GM23338 (cell line): ENCODE measurements at regions not wholly inside any gene's neighbourhood (a gene's known extent, or its start where the extent isn't known, plus 50 kb on each side); places are given as distances from the start of the nearest gene placed in this dataset.

ENCODE experiments used
- ATAC-seq: fragments of 200-7000 bp; cut with Tn5 transposase; 3 replicates; pipeline ENCODE4 v1.9.1; 2020
- DNase-seq: peaks from one replicate; pipeline ENCODE4 v3.0.0-alpha.2; 2015; ENCODE audit warnings: low spot score
- H2AFZ ChIP-seq: fragments of 200-600 bp; sonication (generic); 2 replicates; pipeline ENCODE4 v1.8.0; 2016; ENCODE audit warnings: antibody characterized with exemption, mild to moderate bottlenecking, moderate library complexity
- H3F3A ChIP-seq: fragments of 200-600 bp; sonication (generic); replicated peaks from 2 replicates; pipeline ENCODE4 v1.8.0; 2017; ENCODE audit warnings: antibody characterized with exemption, mixed run types, low read depth
- H3K27ac ChIP-seq: fragments of 200-600 bp; sonication (generic); 2 replicates; pipeline ENCODE4 v1.6.1; 2016; ENCODE audit warnings: low read depth
- H3K27me3 ChIP-seq: fragments of 200-600 bp; sonication (generic); 2 replicates; pipeline ENCODE4 v1.8.0; 2016; ENCODE audit warnings: mild to moderate bottlenecking, mixed run types, moderate library complexity; ENCODE audit not compliant: insufficient read depth
- H3K36me3 ChIP-seq: fragments of 200-600 bp; sonication (generic); 2 replicates; pipeline ENCODE4 v1.8.0; 2016; ENCODE audit warnings: mild to moderate bottlenecking; ENCODE audit not compliant: insufficient read depth
- H3K4me1 ChIP-seq: fragments of 200-600 bp; sonication (generic); 2 replicates; pipeline ENCODE4 v1.8.0; 2016; ENCODE audit warnings: mild to moderate bottlenecking, moderate library complexity; ENCODE audit not compliant: insufficient read depth
- H3K4me2 ChIP-seq: fragments of 200-600 bp; sonication (generic); 2 replicates; pipeline ENCODE4 v1.7.1; 2017; ENCODE audit warnings: mixed run types
- H3K4me3 ChIP-seq: fragments of 200-600 bp; sonication (generic); 2 replicates; pipeline ENCODE4 v1.6.1; 2016; ENCODE audit warnings: mixed run types
- H3K79me2 ChIP-seq: fragments of 200-600 bp; sonication (generic); replicated peaks from 2 replicates; pipeline ENCODE4 v1.8.0; 2017; ENCODE audit warnings: mild to moderate bottlenecking; ENCODE audit not compliant: insufficient read depth
- H3K9me2 ChIP-seq: fragments of 200-600 bp; sonication (generic); 2 replicates; pipeline ENCODE4 v1.8.0; 2017; ENCODE audit not compliant: insufficient read depth
- H4K20me1 ChIP-seq: fragments of 200-600 bp; sonication (generic); replicated peaks from 2 replicates; pipeline ENCODE4 v1.8.0; 2017; ENCODE audit warnings: mild to moderate bottlenecking; ENCODE audit not compliant: insufficient read depth
- H3K27ac Mint-ChIP-seq: 2 replicates; pipeline ENCODE4 v1.8.0; 2020; ENCODE audit warnings: inconsistent platforms, mild to moderate bottlenecking, moderate library complexity, mixed read lengths
- H3K27me3 Mint-ChIP-seq: 3 replicates; pipeline ENCODE4 v1.8.0; 2022; ENCODE audit warnings: low read depth, mild to moderate bottlenecking, moderate library complexity, mixed read lengths, inconsistent platforms; ENCODE audit not compliant: insufficient read depth, poor library complexity
- H3K36me3 Mint-ChIP-seq: 3 replicates; pipeline ENCODE4 v1.8.0; 2021; ENCODE audit warnings: low read depth, mild to moderate bottlenecking, inconsistent platforms, moderate library complexity, mixed read lengths
- H3K4me1 Mint-ChIP-seq: 3 replicates; pipeline ENCODE4 v1.8.0; 2020; ENCODE audit warnings: mild to moderate bottlenecking, inconsistent platforms, mixed read lengths
- H3K4me3 Mint-ChIP-seq: 3 replicates; pipeline ENCODE4 v1.8.0; 2021; ENCODE audit warnings: moderate library complexity, mild to moderate bottlenecking, inconsistent platforms, mixed read lengths
- H3K9me3 Mint-ChIP-seq: 3 replicates; pipeline ENCODE4 v1.8.0; 2020; ENCODE audit warnings: moderate library complexity, mild to moderate bottlenecking, inconsistent platforms, mixed read lengths
- CREB1 ChIP-seq: fragments of 250-450 bp; sonication (Bioruptor Pico); IDR thresholded peaks from 2 replicates; pipeline ENCODE4 v1.5.0; 2020; ENCODE audit warnings: low read depth, mild to moderate bottlenecking, moderate library complexity
- EZH2 ChIP-seq: fragments of 200-600 bp; sonication (generic); IDR thresholded peaks from one replicate; pipeline ENCODE4 v1.8.0; 2017; ENCODE audit warnings: antibody characterized with exemption, mild to moderate bottlenecking, low read depth; ENCODE audit not compliant: unreplicated experiment
- EZH2phosphoT487 ChIP-seq: fragments of 200-600 bp; sonication (generic); IDR thresholded peaks from one replicate; pipeline ENCODE4 v1.8.1; 2018; ENCODE audit warnings: antibody characterized with exemption; ENCODE audit not compliant: unreplicated experiment
- JUNB ChIP-seq: IDR thresholded peaks from one replicate; pipeline ENCODE4 v1.6.1; 2016; ENCODE audit warnings: antibody characterized with exemption; ENCODE audit not compliant: unreplicated experiment
- NANOG ChIP-seq: IDR thresholded peaks from 2 replicates; pipeline ENCODE4 v1.6.1; 2016; ENCODE audit warnings: antibody characterized with exemption, borderline replicate concordance
- POLR2AphosphoS5 ChIP-seq: IDR thresholded peaks from 2 replicates; pipeline ENCODE4 v1.6.1; 2016; ENCODE audit warnings: antibody characterized with exemption, low read depth
- STAT1 ChIP-seq: IDR thresholded peaks from one replicate; pipeline ENCODE4 v1.6.1; 2016; ENCODE audit warnings: antibody characterized with exemption; ENCODE audit not compliant: unreplicated experiment
- ZNF114 ChIP-seq: fragments of 250-450 bp; sonication (Bioruptor Pico); IDR thresholded peaks from 2 replicates; pipeline ENCODE4 v1.5.0; 2020; ENCODE audit warnings: mild to moderate bottlenecking, moderate library complexity
- ZNF331 ChIP-seq: fragments of 250-450 bp; sonication (Bioruptor Pico); IDR thresholded peaks from 2 replicates; pipeline ENCODE4 v1.5.0; 2020; ENCODE audit warnings: low read depth, mild to moderate bottlenecking, moderate library complexity
- TF ChIP-seq, protein P1 (sequence below), 2 experiments: fragments of 200-600 bp in 1 of 2; sonication (generic) in 1 of 2; conservative IDR thresholded peaks; 2 replicates each; pipeline versions ENCODE4 v1.5.1 to v1.6.1; 2016 to 2017; ENCODE audit warnings: antibody characterized with exemption in 2 of 2, low read depth in 2 of 2, mild to moderate bottlenecking in 2 of 2, moderate library complexity in 1 of 2
- TF ChIP-seq, protein P2 (sequence below): fragments of 250-450 bp; sonication (Bioruptor Pico); IDR thresholded peaks from 2 replicates; pipeline ENCODE4 v1.5.0; 2020; ENCODE audit warnings: mild to moderate bottlenecking, moderate library complexity
- TF ChIP-seq, protein P3 (sequence below): IDR thresholded peaks from one replicate; pipeline ENCODE4 v1.6.1; 2018; ENCODE audit warnings: antibody characterized with exemption; ENCODE audit not compliant: unreplicated experiment
- TF ChIP-seq, protein P4 (sequence below): IDR thresholded peaks from 2 replicates; pipeline ENCODE4 v1.6.1; 2016; ENCODE audit warnings: antibody characterized with exemption

DNA sequence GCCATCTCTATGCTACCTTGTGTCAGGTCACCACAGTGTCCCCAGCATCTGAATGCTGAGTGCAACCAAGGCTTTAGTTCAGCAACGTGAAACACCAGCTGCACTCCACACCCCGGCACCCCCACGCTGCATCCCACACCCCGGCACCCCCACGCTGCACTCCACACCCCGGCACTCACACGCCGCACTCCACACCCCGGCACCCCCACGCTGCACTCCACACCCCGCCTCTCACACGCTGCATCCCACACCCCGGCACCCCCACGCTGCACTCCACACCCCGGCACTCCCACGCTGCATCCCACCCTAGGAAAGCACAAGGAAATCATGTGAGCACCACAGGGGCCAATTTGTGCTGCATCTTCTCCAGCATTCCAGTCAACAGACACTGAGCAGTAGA lies 199.8 kb upstream of the FRG1 start:
- no peaks in the 10 kb centered on the region for H3F3A ChIP-seq
- H3K4me1 ChIP-seq: no peaks in the 10 kb centered on the region
- no peak for DNase-seq
- Mint-ChIP-seq H3K4me1 (no peaks in the 10 kb centered on the region; the same call in 2 of the 3 replicates), H3K4me3 (no peak overlapping the region), H3K36me3 (peaks cover 7% of the 10 kb centered on the region; the same call in 2 of the 3 replicates), H3K9me3 (peaks cover 76% of the 10 kb centered on the region), H3K27me3 (no peaks in the 10 kb centered on the region), H3K27ac (no peak overlapping the region)
- H3K4me3 ChIP-seq: no peak overlapping the region
- no peaks in the 10 kb centered on the region for H3K79me2 ChIP-seq
- TF ChIP-seq, protein P1, sequence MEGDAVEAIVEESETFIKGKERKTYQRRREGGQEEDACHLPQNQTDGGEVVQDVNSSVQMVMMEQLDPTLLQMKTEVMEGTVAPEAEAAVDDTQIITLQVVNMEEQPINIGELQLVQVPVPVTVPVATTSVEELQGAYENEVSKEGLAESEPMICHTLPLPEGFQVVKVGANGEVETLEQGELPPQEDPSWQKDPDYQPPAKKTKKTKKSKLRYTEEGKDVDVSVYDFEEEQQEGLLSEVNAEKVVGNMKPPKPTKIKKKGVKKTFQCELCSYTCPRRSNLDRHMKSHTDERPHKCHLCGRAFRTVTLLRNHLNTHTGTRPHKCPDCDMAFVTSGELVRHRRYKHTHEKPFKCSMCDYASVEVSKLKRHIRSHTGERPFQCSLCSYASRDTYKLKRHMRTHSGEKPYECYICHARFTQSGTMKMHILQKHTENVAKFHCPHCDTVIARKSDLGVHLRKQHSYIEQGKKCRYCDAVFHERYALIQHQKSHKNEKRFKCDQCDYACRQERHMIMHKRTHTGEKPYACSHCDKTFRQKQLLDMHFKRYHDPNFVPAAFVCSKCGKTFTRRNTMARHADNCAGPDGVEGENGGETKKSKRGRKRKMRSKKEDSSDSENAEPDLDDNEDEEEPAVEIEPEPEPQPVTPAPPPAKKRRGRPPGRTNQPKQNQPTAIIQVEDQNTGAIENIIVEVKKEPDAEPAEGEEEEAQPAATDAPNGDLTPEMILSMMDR (conservative IDR thresholded peaks at IDR 0.05; ENCODE audit: low read depth in 2 of 2): no peak
- TF ChIP-seq, protein P2, sequence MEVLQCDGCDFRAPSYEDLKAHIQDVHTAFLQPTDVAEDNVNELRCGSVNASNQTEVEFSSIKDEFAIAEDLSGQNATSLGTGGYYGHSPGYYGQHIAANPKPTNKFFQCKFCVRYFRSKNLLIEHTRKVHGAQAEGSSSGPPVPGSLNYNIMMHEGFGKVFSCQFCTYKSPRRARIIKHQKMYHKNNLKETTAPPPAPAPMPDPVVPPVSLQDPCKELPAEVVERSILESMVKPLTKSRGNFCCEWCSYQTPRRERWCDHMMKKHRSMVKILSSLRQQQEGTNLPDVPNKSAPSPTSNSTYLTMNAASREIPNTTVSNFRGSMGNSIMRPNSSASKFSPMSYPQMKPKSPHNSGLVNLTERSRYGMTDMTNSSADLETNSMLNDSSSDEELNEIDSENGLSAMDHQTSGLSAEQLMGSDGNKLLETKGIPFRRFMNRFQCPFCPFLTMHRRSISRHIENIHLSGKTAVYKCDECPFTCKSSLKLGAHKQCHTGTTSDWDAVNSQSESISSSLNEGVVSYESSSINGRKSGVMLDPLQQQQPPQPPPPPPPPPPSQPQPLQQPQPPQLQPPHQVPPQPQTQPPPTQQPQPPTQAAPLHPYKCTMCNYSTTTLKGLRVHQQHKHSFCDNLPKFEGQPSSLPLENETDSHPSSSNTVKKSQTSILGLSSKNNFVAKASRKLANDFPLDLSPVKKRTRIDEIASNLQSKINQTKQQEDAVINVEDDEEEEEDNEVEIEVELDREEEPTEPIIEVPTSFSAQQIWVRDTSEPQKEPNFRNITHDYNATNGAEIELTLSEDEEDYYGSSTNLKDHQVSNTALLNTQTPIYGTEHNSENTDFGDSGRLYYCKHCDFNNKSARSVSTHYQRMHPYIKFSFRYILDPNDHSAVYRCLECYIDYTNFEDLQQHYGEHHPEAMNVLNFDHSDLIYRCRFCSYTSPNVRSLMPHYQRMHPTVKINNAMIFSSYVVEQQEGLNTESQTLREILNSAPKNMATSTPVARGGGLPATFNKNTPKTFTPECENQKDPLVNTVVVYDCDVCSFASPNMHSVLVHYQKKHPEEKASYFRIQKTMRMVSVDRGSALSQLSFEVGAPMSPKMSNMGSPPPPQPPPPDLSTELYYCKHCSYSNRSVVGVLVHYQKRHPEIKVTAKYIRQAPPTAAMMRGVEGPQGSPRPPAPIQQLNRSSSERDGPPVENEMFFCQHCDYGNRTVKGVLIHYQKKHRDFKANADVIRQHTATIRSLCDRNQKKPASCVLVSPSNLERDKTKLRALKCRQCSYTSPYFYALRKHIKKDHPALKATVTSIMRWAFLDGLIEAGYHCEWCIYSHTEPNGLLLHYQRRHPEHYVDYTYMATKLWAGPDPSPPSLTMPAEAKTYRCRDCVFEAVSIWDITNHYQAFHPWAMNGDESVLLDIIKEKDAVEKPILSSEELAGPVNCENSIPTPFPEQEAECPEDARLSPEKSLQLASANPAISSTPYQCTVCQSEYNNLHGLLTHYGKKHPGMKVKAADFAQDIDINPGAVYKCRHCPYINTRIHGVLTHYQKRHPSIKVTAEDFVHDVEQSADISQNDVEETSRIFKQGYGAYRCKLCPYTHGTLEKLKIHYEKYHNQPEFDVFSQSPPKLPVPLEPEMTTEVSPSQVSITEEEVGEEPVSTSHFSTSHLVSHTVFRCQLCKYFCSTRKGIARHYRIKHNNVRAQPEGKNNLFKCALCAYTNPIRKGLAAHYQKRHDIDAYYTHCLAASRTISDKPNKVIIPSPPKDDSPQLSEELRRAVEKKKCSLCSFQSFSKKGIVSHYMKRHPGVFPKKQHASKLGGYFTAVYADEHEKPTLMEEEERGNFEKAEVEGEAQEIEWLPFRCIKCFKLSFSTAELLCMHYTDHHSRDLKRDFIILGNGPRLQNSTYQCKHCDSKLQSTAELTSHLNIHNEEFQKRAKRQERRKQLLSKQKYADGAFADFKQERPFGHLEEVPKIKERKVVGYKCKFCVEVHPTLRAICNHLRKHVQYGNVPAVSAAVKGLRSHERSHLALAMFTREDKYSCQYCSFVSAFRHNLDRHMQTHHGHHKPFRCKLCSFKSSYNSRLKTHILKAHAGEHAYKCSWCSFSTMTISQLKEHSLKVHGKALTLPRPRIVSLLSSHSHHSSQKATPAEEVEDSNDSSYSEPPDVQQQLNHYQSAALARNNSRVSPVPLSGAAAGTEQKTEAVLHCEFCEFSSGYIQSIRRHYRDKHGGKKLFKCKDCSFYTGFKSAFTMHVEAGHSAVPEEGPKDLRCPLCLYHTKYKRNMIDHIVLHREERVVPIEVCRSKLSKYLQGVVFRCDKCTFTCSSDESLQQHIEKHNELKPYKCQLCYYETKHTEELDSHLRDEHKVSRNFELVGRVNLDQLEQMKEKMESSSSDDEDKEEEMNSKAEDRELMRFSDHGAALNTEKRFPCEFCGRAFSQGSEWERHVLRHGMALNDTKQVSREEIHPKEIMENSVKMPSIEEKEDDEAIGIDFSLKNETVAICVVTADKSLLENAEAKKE (CRISPR knock-in tag): no peak
- no peak for TF ChIP-seq NANOG
- TF ChIP-seq JUNB: no peak
- TF ChIP-seq POLR2AphosphoS5: no peak
- TF ChIP-seq, protein P3, sequence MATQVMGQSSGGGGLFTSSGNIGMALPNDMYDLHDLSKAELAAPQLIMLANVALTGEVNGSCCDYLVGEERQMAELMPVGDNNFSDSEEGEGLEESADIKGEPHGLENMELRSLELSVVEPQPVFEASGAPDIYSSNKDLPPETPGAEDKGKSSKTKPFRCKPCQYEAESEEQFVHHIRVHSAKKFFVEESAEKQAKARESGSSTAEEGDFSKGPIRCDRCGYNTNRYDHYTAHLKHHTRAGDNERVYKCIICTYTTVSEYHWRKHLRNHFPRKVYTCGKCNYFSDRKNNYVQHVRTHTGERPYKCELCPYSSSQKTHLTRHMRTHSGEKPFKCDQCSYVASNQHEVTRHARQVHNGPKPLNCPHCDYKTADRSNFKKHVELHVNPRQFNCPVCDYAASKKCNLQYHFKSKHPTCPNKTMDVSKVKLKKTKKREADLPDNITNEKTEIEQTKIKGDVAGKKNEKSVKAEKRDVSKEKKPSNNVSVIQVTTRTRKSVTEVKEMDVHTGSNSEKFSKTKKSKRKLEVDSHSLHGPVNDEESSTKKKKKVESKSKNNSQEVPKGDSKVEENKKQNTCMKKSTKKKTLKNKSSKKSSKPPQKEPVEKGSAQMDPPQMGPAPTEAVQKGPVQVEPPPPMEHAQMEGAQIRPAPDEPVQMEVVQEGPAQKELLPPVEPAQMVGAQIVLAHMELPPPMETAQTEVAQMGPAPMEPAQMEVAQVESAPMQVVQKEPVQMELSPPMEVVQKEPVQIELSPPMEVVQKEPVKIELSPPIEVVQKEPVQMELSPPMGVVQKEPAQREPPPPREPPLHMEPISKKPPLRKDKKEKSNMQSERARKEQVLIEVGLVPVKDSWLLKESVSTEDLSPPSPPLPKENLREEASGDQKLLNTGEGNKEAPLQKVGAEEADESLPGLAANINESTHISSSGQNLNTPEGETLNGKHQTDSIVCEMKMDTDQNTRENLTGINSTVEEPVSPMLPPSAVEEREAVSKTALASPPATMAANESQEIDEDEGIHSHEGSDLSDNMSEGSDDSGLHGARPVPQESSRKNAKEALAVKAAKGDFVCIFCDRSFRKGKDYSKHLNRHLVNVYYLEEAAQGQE: no peak
- TF ChIP-seq EZH2: no peak
- no peak for TF ChIP-seq EZH2phosphoT487
- no peak for TF ChIP-seq CREB1 (CRISPR knock-in tag)
- no peak for TF ChIP-seq ZNF331 (CRISPR knock-in tag)
- no peak for TF ChIP-seq STAT1
- no peak for TF ChIP-seq ZNF114 (CRISPR knock-in tag)
- TF ChIP-seq, protein P4, sequence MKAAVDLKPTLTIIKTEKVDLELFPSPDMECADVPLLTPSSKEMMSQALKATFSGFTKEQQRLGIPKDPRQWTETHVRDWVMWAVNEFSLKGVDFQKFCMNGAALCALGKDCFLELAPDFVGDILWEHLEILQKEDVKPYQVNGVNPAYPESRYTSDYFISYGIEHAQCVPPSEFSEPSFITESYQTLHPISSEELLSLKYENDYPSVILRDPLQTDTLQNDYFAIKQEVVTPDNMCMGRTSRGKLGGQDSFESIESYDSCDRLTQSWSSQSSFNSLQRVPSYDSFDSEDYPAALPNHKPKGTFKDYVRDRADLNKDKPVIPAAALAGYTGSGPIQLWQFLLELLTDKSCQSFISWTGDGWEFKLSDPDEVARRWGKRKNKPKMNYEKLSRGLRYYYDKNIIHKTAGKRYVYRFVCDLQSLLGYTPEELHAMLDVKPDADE: no peak
- H2AFZ ChIP-seq: no peak overlapping the region
- no peaks in the 10 kb centered on the region for H3K9me2 ChIP-seq
- H3K4me2 ChIP-seq: no peak overlapping the region
- no peaks in the 10 kb centered on the region for H3K27me3 ChIP-seq
- no peak for ATAC-seq
- H3K27ac ChIP-seq: no peak overlapping the region
- H3K36me3 ChIP-seq: no peaks in the 10 kb centered on the region
- H4K20me1 ChIP-seq: no peaks in the 10 kb centered on the region
